NOMO-1 treated with DMSO at 0.1 percent for 48 hours (cell line): ENCODE measurements at regions not wholly inside any gene's neighbourhood (a gene's known extent, or its start where the extent isn't known, plus 50 kb on each side); places are given as distances from the start of the nearest gene placed in this dataset.

Experiments used
- DNase-seq: peaks from one replicate; lab custom pipeline; 2025; ENCODE audit not compliant: unreplicated experiment; lab: John Stamatoyannopoulos, UW

GRCh38 chr3:160129459-160130061, 95.7 kb upstream of the C3orf80 start:
- peak; percentile 100 for DNase-seq

- no peak for DNase-seq
These were observed 95.2 kb upstream of the C3orf80 start for GRCh38 chr3:160130071-160130470.

GRCh38 chr3:160130950-160131349, 94.3 kb upstream of the C3orf80 start:
- no peak for DNase-seq

GRCh38 chr3:160132226-160132625, 93.0 kb upstream of the C3orf80 start:
- DNase-seq = no peak

GRCh38 chr3:160133757-160134156, 91.5 kb upstream of the C3orf80 start:
- DNase-seq = peak; percentile 34

- DNase-seq = peak; percentile 52
These were observed 90.8 kb upstream of the C3orf80 start for GRCh38 chr3:160134454-160134853.

GRCh38 chr3:160134964-160135363, 90.3 kb upstream of the C3orf80 start:
- DNase-seq = peak; percentile 96

GRCh38 chr3:160135851-160136250, 89.4 kb upstream of the C3orf80 start:
- DNase-seq = no peak

GRCh38 chr3:160136421-160136820, 88.8 kb upstream of the C3orf80 start:
- DNase-seq = no peak

GRCh38 chr3:160139291-160139690, 85.9 kb upstream of the C3orf80 start:
- DNase-seq = no peak

- DNase-seq = no peak
These were observed 84.5 kb upstream of the C3orf80 start for GRCh38 chr3:160140756-160141155.

- DNase-seq = no peak
These were observed 83.6 kb upstream of the C3orf80 start for GRCh38 chr3:160141485-160142185.

GRCh38 chr3:160143482-160143881, 81.7 kb upstream of the C3orf80 start:
- DNase-seq = no peak

- no peak for DNase-seq
These were observed 75.2 kb upstream of the C3orf80 start for GRCh38 chr3:160150066-160150465.

GRCh38 chr3:160150525-160150924, 74.7 kb upstream of the C3orf80 start:
- DNase-seq = no peak

- DNase-seq = no peak
These were observed 72.6 kb upstream of the C3orf80 start for GRCh38 chr3:160152638-160153037.

GRCh38 chr3:160154033-160154432, 71.2 kb upstream of the C3orf80 start:
- peak; percentile 28 for DNase-seq

GRCh38 chr3:160154596-160154995, 70.6 kb upstream of the C3orf80 start:
- DNase-seq = no peak

- no peak for DNase-seq
These were observed 67.9 kb upstream of the C3orf80 start for GRCh38 chr3:160157321-160157720.

- no peak for DNase-seq
These were observed 65.9 kb upstream of the C3orf80 start for GRCh38 chr3:160159341-160159740.

- no peak for DNase-seq
These were observed 65.4 kb upstream of the C3orf80 start for GRCh38 chr3:160159806-160160205.

GRCh38 chr3:160161921-160162320, 63.3 kb upstream of the C3orf80 start:
- no peak for DNase-seq

- no peak for DNase-seq
These were observed 62.8 kb upstream of the C3orf80 start for GRCh38 chr3:160162440-160162839.
